Liver (tissue), 3 donors: ENCODE measurements at regions not wholly inside any gene's neighbourhood (a gene's known extent, or its start where the extent isn't known, plus 50 kb on each side); places are given as distances from the start of the nearest gene placed in this dataset.

Experiments
- CTCF ChIP-seq: fragments of 150-350 bp; IDR thresholded peaks from 2 replicates; pipeline ENCODE4 v1.5.1; 2017; ENCODE audit warnings: improper control_type of control experiment, low read depth, low read length; ENCODE audit not compliant: missing input control
- FOXA1 ChIP-seq: IDR thresholded peaks from 2 replicates; pipeline ENCODE4 v1.6.1; 2016; ENCODE audit warnings: antibody characterized with exemption
- TAF1 ChIP-seq: conservative IDR thresholded peaks from 2 replicates; pipeline ENCODE4 v1.6.1; 2016; ENCODE audit warnings: antibody characterized with exemption, mild to moderate bottlenecking
- donor health status: healthy.
- donor health status: healthy.

GRCh38 chr1:222310836-222311235 is 237.1 kb downstream of the HHIPL2 start:
- TF ChIP-seq CTCF (no peak), TAF1 (no peak), FOXA1 (no peak)
